Caco-2 (cell line): ENCODE measurements at regions not wholly inside any gene's neighbourhood (a gene's known extent, or its start where the extent isn't known, plus 50 kb on each side); places are given as distances from the start of the nearest gene placed in this dataset.

Source experiments
- BruUV-seq: library from RNA; stranded (reverse); fragments of 400-500 nt; replicated peaks from 2 replicates; lab custom pipeline; 2021; lab: Mats Ljungman, UMichigan
- CTCF ChIA-PET: fragments of 300-600 bp; sonication (Branson Sonifier 250); formaldehyde crosslinking; loops from one replicate; lab custom pipeline; 2022; ENCODE audit warnings: antibody characterized with exemption; lab: Charles Lee
- POLR2A ChIA-PET: fragments of 300-600 bp; sonication (Branson Sonifier 250); formaldehyde crosslinking; loops from one replicate; lab custom pipeline; 2022; ENCODE audit warnings: antibody characterized with exemption; lab: Charles Lee
- DNase-seq, 2 experiments: peaks; one replicate each; pipeline versions ENCODE4 v3.0.0 to v3.0.0-alpha.2; 2020 to 2022
- H3K27me3 ChIP-seq: replicated peaks from 2 replicates; pipeline ENCODE4 v1.6.0; 2011; ENCODE audit warnings: low read length; ENCODE audit not compliant: control insufficient read depth, insufficient read depth
- H3K36me3 ChIP-seq: 2 replicates; pipeline ENCODE4 v1.5.1; 2011; ENCODE audit warnings: low read length; ENCODE audit not compliant: control insufficient read depth, insufficient read depth
- H3K4me1 ChIP-seq: fragments of 250-450 bp; sonication (Bioruptor Pico); 2 replicates; pipeline ENCODE4 v1.5.1; 2020; ENCODE audit warnings: mild to moderate bottlenecking
- H3K4me3 ChIP-seq: 2 replicates; pipeline ENCODE4 v1.5.1; 2011; ENCODE audit warnings: low read depth, mild to moderate bottlenecking, control low read depth, low read length
- H3K9me3 ChIP-seq: fragments of 250-450 bp; sonication (Bioruptor Pico); 2 replicates; pipeline ENCODE4 v1.5.1; 2020; ENCODE audit warnings: mild to moderate bottlenecking, moderate library complexity
- H3K27ac Mint-ChIP-seq: one replicate; pipeline ENCODE4 v1.8.0; 2022; ENCODE audit warnings: mixed read lengths; ENCODE audit not compliant: unreplicated experiment
- H3K27me3 Mint-ChIP-seq: one replicate; pipeline ENCODE4 v1.8.0; 2022; ENCODE audit warnings: mixed read lengths; ENCODE audit not compliant: insufficient read depth, unreplicated experiment
- H3K36me3 Mint-ChIP-seq: one replicate; pipeline ENCODE4 v1.8.0; 2022; ENCODE audit warnings: mild to moderate bottlenecking, mixed read lengths; ENCODE audit not compliant: insufficient read depth, unreplicated experiment
- H3K4me1 Mint-ChIP-seq: one replicate; pipeline ENCODE4 v1.8.0; 2022; ENCODE audit warnings: low read depth, mixed read lengths; ENCODE audit not compliant: unreplicated experiment
- H3K4me3 Mint-ChIP-seq: one replicate; pipeline ENCODE4 v1.8.0; 2022; ENCODE audit warnings: mild to moderate bottlenecking, moderate library complexity, mixed read lengths; ENCODE audit not compliant: unreplicated experiment
- H3K9me3 Mint-ChIP-seq: one replicate; pipeline ENCODE4 v1.8.0; 2022; ENCODE audit warnings: mixed read lengths; ENCODE audit not compliant: unreplicated experiment
- CTCF ChIP-seq, 2 experiments: fragments of 200-600 bp in 1 of 2; IDR thresholded peaks; 1 replicate in 1 of 2; 2 replicates in 1 of 2; pipeline versions ENCODE4 v1.5.1 to v1.8.0; 2011 to 2022; ENCODE audit warnings: antibody characterized with exemption in 1 of 2, control low read depth in 1 of 2, inconsistent platforms in 1 of 2, low read depth in 1 of 2, low read length in 1 of 2, mild to moderate bottlenecking in 1 of 2, moderate library complexity in 1 of 2; ENCODE audit not compliant: insufficient read depth in 1 of 2, severe bottlenecking in 1 of 2, unreplicated experiment in 1 of 2
- intact Hi-C: fragments of 100-400 bp; cut with micrococcal nuclease; formaldehyde crosslinking; loops from one replicate; pipeline ENCODE4 v1.10.0; 2022; ENCODE audit not compliant: unreplicated experiment

- intact Hi-C loops, result no loop called here
- Mint-ChIP-seq H3K27ac (no peak overlapping the region), H3K4me3 (no peak overlapping the region), H3K9me3 (no peaks in the 10 kb centered on the region), H3K36me3 (no peaks in the 10 kb centered on the region), H3K27me3 (peaks cover 11% of the 10 kb centered on the region), H3K4me1 (no peaks in the 10 kb centered on the region)
- Histone ChIP-seq H3K4me1 (no peaks in the 10 kb centered on the region), H3K27me3 (no peaks in the 10 kb centered on the region), H3K4me3 (no peak overlapping the region), H3K36me3 (no peaks in the 10 kb centered on the region), H3K9me3 (no peaks in the 10 kb centered on the region)
- POLR2A ChIA-PET, result no interaction called here
- CTCF ChIA-PET, result interaction anchor here (0.9 kb wide), 1 partner anchor 52 kb away, joined by 3 read pairs; no protein-coding TSS in a partner anchor
- BruUV-seq, result no TSS peak
- no peak for DNase-seq
- no peak for TF ChIP-seq CTCF (IDR thresholded peaks at IDR 0.05; ENCODE audit: insufficient read depth in 1 of 2, low read depth in 1 of 2, low read length in 1 of 2, severe bottlenecking in 1 of 2, unreplicated experiment in 1 of 2)
Observed at GRCh38 chr3:8365541-8365940, 136.1 kb upstream of the LMCD1 start.

- H3K27me3 Mint-ChIP-seq, result peaks cover 11% of the 10 kb centered on the region
- Histone ChIP-seq H3K27me3 (no peaks in the 10 kb centered on the region), H3K4me1 (no peaks in the 10 kb centered on the region), H3K4me3 (no peak overlapping the region), H3K36me3 (no peaks in the 10 kb centered on the region), H3K9me3 (no peaks in the 10 kb centered on the region)
- no peak for TF ChIP-seq CTCF (IDR thresholded peaks at IDR 0.05; ENCODE audit: insufficient read depth in 1 of 2, low read depth in 1 of 2, low read length in 1 of 2, severe bottlenecking in 1 of 2, unreplicated experiment in 1 of 2)
- H3K4me1 Mint-ChIP-seq, result no peaks in the 10 kb centered on the region
- no peak overlapping the region for H3K27ac Mint-ChIP-seq
- H3K36me3 Mint-ChIP-seq, result no peaks in the 10 kb centered on the region
- intact Hi-C loops, result no loop called here
- ChIA-PET CTCF (interaction anchor here (0.9 kb wide), 1 partner anchor 51 kb away, joined by 3 read pairs; no protein-coding TSS in a partner anchor), POLR2A (no interaction called here)
- BruUV-seq, result no TSS peak
- no peak for DNase-seq
- no peaks in the 10 kb centered on the region for H3K9me3 Mint-ChIP-seq
- no peak overlapping the region for H3K4me3 Mint-ChIP-seq
Observed at GRCh38 chr3:8366219-8366810, 135.3 kb upstream of the LMCD1 start.

GRCh38 chr3:8368598-8368997, 133.0 kb upstream of the LMCD1 start:
- Mint-ChIP-seq H3K4me3 (no peak overlapping the region), H3K27ac (no peak overlapping the region), H3K27me3 (peaks cover 7% of the 10 kb centered on the region), H3K36me3 (no peaks in the 10 kb centered on the region), H3K4me1 (no peaks in the 10 kb centered on the region), H3K9me3 (no peaks in the 10 kb centered on the region)
- ChIA-PET CTCF (no interaction called here), POLR2A (no interaction called here)
- Histone ChIP-seq H3K4me1 (no peaks in the 10 kb centered on the region), H3K4me3 (no peak overlapping the region), H3K9me3 (no peaks in the 10 kb centered on the region), H3K36me3 (no peaks in the 10 kb centered on the region), H3K27me3 (no peaks in the 10 kb centered on the region)
- intact Hi-C loops, result no loop called here
- no TSS peak for BruUV-seq
- TF ChIP-seq CTCF (IDR thresholded peaks at IDR 0.05; ENCODE audit: insufficient read depth in 1 of 2, low read depth in 1 of 2, low read length in 1 of 2, severe bottlenecking in 1 of 2, unreplicated experiment in 1 of 2), result no peak
- DNase-seq, result no peak
